ENCODE measurements at regions not wholly inside any gene's neighbourhood (a gene's known extent, or its start where the extent isn't known, plus 50 kb on each side); places are given as distances from the start of the nearest gene placed in this dataset.
A peak's percentile ranks its signal among the peaks of the same experiment; 100 is the strongest.
"Not testable (repeated sequence)": the region's sequence is repeated elsewhere in the genome, so short reads cannot be mapped to it uniquely, and the experiment has no call there.

GRCh38 chrX:1002611-1003010 is 209.8 kb downstream of the CRLF2 start:
- no peak for ATAC-seq
- no peak overlapping the region for H3K4me3 ChIP-seq (ENCODE audit: low read length)

GRCh38 chrX:997631-998137 is 214.8 kb downstream of the CRLF2 start:
- no peaks in the 10 kb centered on the region for H3K27me3 ChIP-seq (ENCODE audit: control insufficient read depth, insufficient read depth)
- intact Hi-C loops (cut with DNase I) = no loop called here
- ATAC-seq (no peak), DNase-seq (no peak)
- 18% methylated on average over 10 of the region's 10 CpGs for WGBS
- no peaks in the 10 kb centered on the region for H3K4me1 ChIP-seq (ENCODE audit: control insufficient read depth, insufficient read depth, low read length)
- no peaks in the 10 kb centered on the region for H3K9me3 ChIP-seq (ENCODE audit: control insufficient read depth, low read length)
- no peak overlapping the region for H3K4me3 ChIP-seq (ENCODE audit: low read length)
- no peak overlapping the region for H3K27ac ChIP-seq (ENCODE audit: low read length)

More at GRCh38 chrX:1002611-1003010, 209.8 kb downstream of the CRLF2 start:
- 83% methylated on average over 23 of the region's 23 CpGs for WGBS
- no peak for DNase-seq
- Histone ChIP-seq H3K27me3 (ENCODE audit: control insufficient read depth, insufficient read depth) (no peaks in the 10 kb centered on the region), H3K4me1 (ENCODE audit: control insufficient read depth, insufficient read depth, low read length) (no peaks in the 10 kb centered on the region), H3K27ac (ENCODE audit: low read length) (no peak overlapping the region), H3K9me3 (ENCODE audit: control insufficient read depth, low read length) (no peaks in the 10 kb centered on the region)
- intact Hi-C loops (cut with DNase I) = no loop called here

GRCh38 chrX:994780-995179 is 217.7 kb downstream of the CRLF2 start:
- WGBS = 88% methylated on average over 2 of the region's 2 CpGs
- Histone ChIP-seq H3K27me3 (ENCODE audit: control insufficient read depth, insufficient read depth) (no peaks in the 10 kb centered on the region), H3K27ac (ENCODE audit: low read length) (no peak overlapping the region), H3K4me1 (ENCODE audit: control insufficient read depth, insufficient read depth, low read length) (no peaks in the 10 kb centered on the region), H3K9me3 (ENCODE audit: control insufficient read depth, low read length) (no peaks in the 10 kb centered on the region), H3K4me3 (ENCODE audit: low read length) (no peak overlapping the region)
- DNase-seq = no peak
- intact Hi-C loops (cut with DNase I) = no loop called here
- ATAC-seq = no peak

- Histone ChIP-seq H3K27me3 (ENCODE audit: control insufficient read depth, insufficient read depth) (no peaks in the 10 kb centered on the region), H3K27ac (ENCODE audit: low read length) (no peak overlapping the region), H3K9me3 (ENCODE audit: control insufficient read depth, low read length) (no peaks in the 10 kb centered on the region), H3K4me3 (ENCODE audit: low read length) (peak overlapping the region; percentile 13), H3K4me1 (ENCODE audit: control insufficient read depth, insufficient read depth, low read length) (no peaks in the 10 kb centered on the region)
- ATAC-seq (peak; percentile 64 to 98), DNase-seq (peak; percentile 64 to 89 (median 87))
- intact Hi-C loops (cut with DNase I) = no loop called here
- WGBS = 70% methylated on average over 25 of the region's 25 CpGs
Observed at GRCh38 chrX:989959-990510, 222.4 kb downstream of the CRLF2 start.

GRCh38 chrX:988530-988929 is 223.9 kb downstream of the CRLF2 start:
- H3K4me3 ChIP-seq (ENCODE audit: low read length); H3K27me3 ChIP-seq (ENCODE audit: control insufficient read depth, insufficient read depth); H3K4me1 ChIP-seq (ENCODE audit: control insufficient read depth, insufficient read depth, low read length); H3K9me3 ChIP-seq (ENCODE audit: control insufficient read depth, low read length); ATAC-seq; intact Hi-C loops (cut with DNase I); DNase-seq; H3K27ac ChIP-seq (ENCODE audit: low read length): not testable (repeated sequence)
- WGBS = 86% methylated on average over 6 of the region's 6 CpGs

GRCh38 chrX:981791-982626 is 230.4 kb downstream of the CRLF2 start:
- Histone ChIP-seq H3K4me3 (ENCODE audit: low read length) (no peak overlapping the region), H3K9me3 (ENCODE audit: control insufficient read depth, low read length) (peaks cover 2% of the 10 kb centered on the region), H3K4me1 (ENCODE audit: control insufficient read depth, insufficient read depth, low read length) (no peaks in the 10 kb centered on the region), H3K27me3 (ENCODE audit: control insufficient read depth, insufficient read depth) (no peaks in the 10 kb centered on the region), H3K27ac (ENCODE audit: low read length) (no peak overlapping the region)
- WGBS = 15% methylated on average over 20 of the region's 20 CpGs
- intact Hi-C loops (cut with DNase I) = no loop called here
- no peak for DNase-seq
- no peak for ATAC-seq

- WGBS = 43% methylated on average over 7 of the region's 7 CpGs
- peaks cover 2% of the 10 kb centered on the region for H3K9me3 ChIP-seq (ENCODE audit: control insufficient read depth, low read length)
- intact Hi-C loops (cut with DNase I) = no loop called here
- H3K27me3 ChIP-seq (ENCODE audit: control insufficient read depth, insufficient read depth) = no peaks in the 10 kb centered on the region
- no peak overlapping the region for H3K4me3 ChIP-seq (ENCODE audit: low read length)
- ATAC-seq (no peak), DNase-seq (no peak)
- H3K27ac ChIP-seq (ENCODE audit: low read length) = no peak overlapping the region
- no peaks in the 10 kb centered on the region for H3K4me1 ChIP-seq (ENCODE audit: control insufficient read depth, insufficient read depth, low read length)
Observed at GRCh38 chrX:980587-981235, 231.7 kb downstream of the CRLF2 start.

GRCh38 chrX:979127-979526 is 233.3 kb downstream of the CRLF2 start:
- DNase-seq; H3K4me3 ChIP-seq (ENCODE audit: low read length); H3K27ac ChIP-seq (ENCODE audit: low read length); ATAC-seq; H3K9me3 ChIP-seq (ENCODE audit: control insufficient read depth, low read length); H3K4me1 ChIP-seq (ENCODE audit: control insufficient read depth, insufficient read depth, low read length); intact Hi-C loops (cut with DNase I); H3K27me3 ChIP-seq (ENCODE audit: control insufficient read depth, insufficient read depth): not testable (repeated sequence)
- 95% methylated on average over 18 of the region's 18 CpGs for WGBS

GRCh38 chrX:973010-973632 is 239.3 kb downstream of the CRLF2 start:
- H3K27me3 ChIP-seq (ENCODE audit: control insufficient read depth, insufficient read depth) = no peaks in the 10 kb centered on the region
- no peak for DNase-seq
- no peak overlapping the region for H3K27ac ChIP-seq (ENCODE audit: low read length)
- H3K4me3 ChIP-seq (ENCODE audit: low read length) = no peak overlapping the region
- H3K9me3 ChIP-seq (ENCODE audit: control insufficient read depth, low read length) = no peaks in the 10 kb centered on the region
- no peaks in the 10 kb centered on the region for H3K4me1 ChIP-seq (ENCODE audit: control insufficient read depth, insufficient read depth, low read length)
- ATAC-seq = no peak
- WGBS = 71% methylated on average over 23 of the region's 23 CpGs
- intact Hi-C loops (cut with DNase I) = no loop called here

GRCh38 chrX:968148-968965 is 244.1 kb downstream of the CRLF2 start:
- Histone ChIP-seq H3K9me3 (ENCODE audit: control insufficient read depth, low read length) (no peaks in the 10 kb centered on the region), H3K4me1 (ENCODE audit: control insufficient read depth, insufficient read depth, low read length) (no peaks in the 10 kb centered on the region), H3K27ac (ENCODE audit: low read length) (no peak overlapping the region), H3K27me3 (ENCODE audit: control insufficient read depth, insufficient read depth) (no peaks in the 10 kb centered on the region), H3K4me3 (ENCODE audit: low read length) (no peak overlapping the region)
- DNase-seq (no peak), ATAC-seq (no peak)
- WGBS = 72% methylated on average over 13 of the region's 13 CpGs
- intact Hi-C loops (cut with DNase I) = no loop called here

Measured in right cardiac atrium (tissue), 5 donors.